ENCODE measurements at regions not wholly inside any gene's neighbourhood (a gene's known extent, or its start where the extent isn't known, plus 50 kb on each side); places are given as distances from the start of the nearest gene placed in this dataset.

DNA sequence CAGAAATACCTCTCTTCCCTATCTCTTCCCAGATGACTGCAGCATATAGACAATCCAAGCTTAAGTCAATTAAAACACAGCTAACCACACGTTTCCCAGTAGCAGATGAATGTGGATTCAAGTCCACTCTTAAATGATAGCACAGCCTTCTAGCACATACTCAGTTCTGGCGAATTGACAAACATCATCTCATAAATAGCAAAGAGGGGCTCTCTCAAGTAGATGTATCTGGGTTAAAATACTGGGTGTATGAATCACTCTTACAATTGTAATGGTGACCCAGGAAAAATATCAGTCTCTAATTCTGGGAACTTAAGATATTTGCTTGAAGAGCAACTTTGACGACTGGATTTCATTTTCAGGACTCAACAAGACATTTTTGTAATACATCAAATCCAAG, 67.0 kb upstream of the HAPLN1 start:
- ATAC-seq (ENCODE audit: low FRiP score) = no peak
- intact Hi-C loops (cut with DNase I) = no loop called here
- WGBS, 2 donors = 58 to 71% methylated on average over 3 of the region's 3 CpGs

DNA sequence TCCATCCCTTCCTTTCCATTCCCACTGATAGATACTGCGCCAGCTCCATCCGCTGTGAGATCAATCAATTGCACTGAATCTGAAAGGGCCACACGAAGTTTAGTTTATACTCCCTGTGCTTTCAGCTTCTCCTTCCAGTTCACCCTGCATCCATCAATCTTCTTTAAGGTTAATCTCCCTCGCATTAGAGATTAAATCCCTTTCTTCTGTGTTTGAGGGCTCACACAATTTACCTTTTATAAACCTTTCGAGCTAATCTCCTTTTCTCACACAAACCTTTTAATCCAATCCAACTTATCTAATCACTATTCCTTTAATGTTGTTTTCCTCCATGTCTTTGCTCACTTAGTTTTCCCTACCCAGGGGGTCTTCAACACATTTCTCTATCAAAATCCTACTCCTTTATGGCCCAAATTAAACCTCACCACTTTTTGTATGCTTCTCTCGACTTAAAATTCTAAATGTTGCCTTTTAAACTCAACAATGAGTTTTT, 64.6 kb upstream of the HAPLN1 start:
- H3K9me3 ChIP-seq (ENCODE audit: control insufficient read depth, low read length) = no peaks in the 10 kb centered on the region
- WGBS, 2 donors = 78 to 79% methylated on average over 6 of the region's 6 CpGs
- no peaks in the 10 kb centered on the region for H3K36me3 ChIP-seq (ENCODE audit: control insufficient read depth in 1 of 2, insufficient read depth in 2 of 2, low read length in 1 of 2)
- DNase-seq (no peak), ATAC-seq (ENCODE audit: low FRiP score) (no peak)
- H3K27ac ChIP-seq (ENCODE audit: low read depth in 1 of 2, low read length in 2 of 2) = no peak overlapping the region
- intact Hi-C loops (cut with DNase I) = no loop called here
- no peaks in the 10 kb centered on the region for H3K27me3 ChIP-seq (ENCODE audit: control insufficient read depth in 1 of 2, insufficient read depth in 2 of 2, low read length in 1 of 2)
- no peak overlapping the region for H3K4me3 ChIP-seq (ENCODE audit: low read length in 2 of 2)
- no peaks in the 10 kb centered on the region for H3K4me1 ChIP-seq (ENCODE audit: control insufficient read depth in 1 of 2, insufficient read depth in 2 of 2, low read length in 2 of 2)

More for the DNA sequence above, 67.0 kb upstream of the HAPLN1 start:
- DNase-seq = no peak
- Histone ChIP-seq H3K27me3 (ENCODE audit: control insufficient read depth in 1 of 2, insufficient read depth in 2 of 2, low read length in 1 of 2) (no peaks in the 10 kb centered on the region), H3K4me3 (ENCODE audit: low read length in 2 of 2) (no peak overlapping the region), H3K4me1 (ENCODE audit: control insufficient read depth in 1 of 2, insufficient read depth in 2 of 2, low read length in 2 of 2) (no peaks in the 10 kb centered on the region), H3K9me3 (ENCODE audit: control insufficient read depth, low read length) (no peaks in the 10 kb centered on the region), H3K36me3 (ENCODE audit: control insufficient read depth in 1 of 2, insufficient read depth in 2 of 2, low read length in 1 of 2) (no peaks in the 10 kb centered on the region), H3K27ac (ENCODE audit: low read depth in 1 of 2, low read length in 2 of 2) (no peak overlapping the region)

DNA sequence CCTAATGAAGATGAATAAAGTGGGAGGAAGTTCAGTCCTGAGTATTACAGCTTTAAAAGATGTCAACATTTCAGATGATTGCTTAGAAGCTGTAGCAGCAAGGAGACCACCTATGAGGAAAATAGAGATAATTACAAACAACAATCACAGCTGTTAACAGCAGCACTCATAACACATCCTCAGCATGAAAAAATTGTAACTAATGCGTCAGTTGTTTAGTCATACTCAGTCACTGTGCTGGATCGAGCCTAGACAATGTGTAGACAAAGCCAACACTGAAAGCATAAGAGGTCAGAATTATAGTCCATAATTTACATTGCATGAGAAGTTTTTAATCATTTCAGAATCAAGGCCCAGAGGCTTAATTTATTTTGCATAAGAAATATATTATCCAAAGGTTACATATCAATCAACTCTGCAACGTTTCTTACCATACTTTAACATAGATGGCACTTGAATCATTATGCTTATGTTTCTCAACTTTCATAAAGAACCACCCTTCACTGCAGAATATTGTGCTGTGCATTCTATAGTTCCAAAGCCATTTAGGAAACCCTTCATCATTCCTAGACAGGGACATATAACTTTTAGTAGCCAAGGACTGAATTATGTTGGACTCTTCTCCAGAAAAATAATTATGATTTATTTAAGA, 60.2 kb upstream of the HAPLN1 start:
- ATAC-seq (ENCODE audit: low FRiP score) (no peak), DNase-seq (no peak)
- WGBS, 2 donors = 77 to 82% methylated on average over 3 of the region's 3 CpGs
- Histone ChIP-seq H3K4me1 (ENCODE audit: control insufficient read depth in 1 of 2, insufficient read depth in 2 of 2, low read length in 2 of 2) (peaks cover 0 to 2% of the 10 kb centered on the region in 2 donors), H3K9me3 (ENCODE audit: control insufficient read depth, low read length) (no peaks in the 10 kb centered on the region), H3K27ac (ENCODE audit: low read depth in 1 of 2, low read length in 2 of 2) (no peak overlapping the region), H3K4me3 (ENCODE audit: low read length in 2 of 2) (no peak overlapping the region), H3K27me3 (ENCODE audit: control insufficient read depth in 1 of 2, insufficient read depth in 2 of 2, low read length in 1 of 2) (no peaks in the 10 kb centered on the region), H3K36me3 (ENCODE audit: control insufficient read depth in 1 of 2, insufficient read depth in 2 of 2, low read length in 1 of 2) (no peaks in the 10 kb centered on the region)
- intact Hi-C loops (cut with DNase I) = no loop called here

DNA sequence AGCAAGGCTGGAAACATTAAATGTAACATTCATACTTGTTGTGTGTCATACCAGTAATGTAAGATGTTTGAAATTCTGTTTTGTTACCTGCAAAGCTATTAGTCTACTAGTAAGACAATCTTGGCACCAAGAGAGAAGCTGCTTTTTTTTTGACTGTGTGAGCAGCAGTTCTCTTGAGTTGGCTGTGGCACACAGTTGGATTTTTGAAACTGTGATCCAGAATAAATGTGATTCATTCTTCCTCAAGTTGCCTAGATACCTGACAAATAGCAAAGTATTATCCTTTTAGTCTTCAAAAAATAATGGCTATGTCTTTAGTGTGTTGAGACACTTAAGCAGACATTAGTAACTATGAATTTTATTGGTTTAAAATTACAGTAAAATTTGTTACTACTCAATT, 57.2 kb upstream of the HAPLN1 start:
- no peaks in the 10 kb centered on the region for H3K36me3 ChIP-seq (ENCODE audit: control insufficient read depth in 1 of 2, insufficient read depth in 2 of 2, low read length in 1 of 2)
- no peaks in the 10 kb centered on the region for H3K27me3 ChIP-seq (ENCODE audit: control insufficient read depth in 1 of 2, insufficient read depth in 2 of 2, low read length in 1 of 2)
- ATAC-seq (ENCODE audit: low FRiP score) = no peak
- DNase-seq = no peak
- no peak overlapping the region for H3K4me3 ChIP-seq (ENCODE audit: low read length in 2 of 2)
- no peaks in the 10 kb centered on the region for H3K9me3 ChIP-seq (ENCODE audit: control insufficient read depth, low read length)
- intact Hi-C loops (cut with DNase I) = no loop called here
- peaks cover 0 to 2% of the 10 kb centered on the region in 2 donors for H3K4me1 ChIP-seq (ENCODE audit: control insufficient read depth in 1 of 2, insufficient read depth in 2 of 2, low read length in 2 of 2)
- no peak overlapping the region for H3K27ac ChIP-seq (ENCODE audit: low read depth in 1 of 2, low read length in 2 of 2)

DNA sequence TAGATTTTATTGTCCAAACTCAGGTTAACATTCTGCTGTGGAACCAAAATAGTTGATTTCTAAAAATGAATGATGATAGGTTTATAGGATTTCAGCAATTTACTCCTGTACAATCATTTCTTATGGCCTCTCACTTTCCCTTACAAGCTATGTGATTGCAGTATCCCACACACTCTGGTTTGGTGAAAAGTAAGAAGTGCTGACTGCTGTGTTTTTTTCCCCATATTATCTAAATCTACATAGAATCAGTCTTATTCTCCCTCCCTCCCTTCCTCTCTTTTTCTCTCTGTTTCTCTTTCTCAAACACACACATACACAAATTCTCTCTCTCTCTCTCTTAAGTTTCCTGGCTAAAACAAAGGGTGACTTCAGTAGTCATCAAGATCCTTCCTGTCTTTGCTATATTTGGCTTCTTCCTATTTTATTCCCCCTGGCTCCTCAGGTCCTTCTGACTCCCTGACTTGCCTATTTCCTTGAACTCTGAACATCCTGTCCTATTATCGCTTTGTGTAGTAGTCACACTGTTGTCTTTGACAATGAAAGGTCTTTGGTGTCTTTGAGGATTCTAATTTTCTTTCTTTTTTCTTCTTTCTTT, 55.9 kb upstream of the HAPLN1 start:
- Histone ChIP-seq H3K36me3 (ENCODE audit: control insufficient read depth in 1 of 2, insufficient read depth in 2 of 2, low read length in 1 of 2) (no peaks in the 10 kb centered on the region), H3K27ac (ENCODE audit: low read depth in 1 of 2, low read length in 2 of 2) (no peak overlapping the region), H3K9me3 (ENCODE audit: control insufficient read depth, low read length) (no peaks in the 10 kb centered on the region), H3K27me3 (ENCODE audit: control insufficient read depth in 1 of 2, insufficient read depth in 2 of 2, low read length in 1 of 2) (no peaks in the 10 kb centered on the region), H3K4me1 (ENCODE audit: control insufficient read depth in 1 of 2, insufficient read depth in 2 of 2, low read length in 2 of 2) (peaks cover 0 to 2% of the 10 kb centered on the region in 2 donors), H3K4me3 (ENCODE audit: low read length in 2 of 2) (no peak overlapping the region)
- no peak for DNase-seq
- WGBS, 2 donors = 92 to 93% methylated on average over 1 of the region's 1 CpG
- ATAC-seq (ENCODE audit: low FRiP score) = no peak
- intact Hi-C loops (cut with DNase I) = no loop called here

Data from aorta (tissue), 5 donors.